ENCODE measurements at regions not wholly inside any gene's neighbourhood (a gene's known extent, or its start where the extent isn't known, plus 50 kb on each side); places are given as distances from the start of the nearest gene placed in this dataset.

DNA sequence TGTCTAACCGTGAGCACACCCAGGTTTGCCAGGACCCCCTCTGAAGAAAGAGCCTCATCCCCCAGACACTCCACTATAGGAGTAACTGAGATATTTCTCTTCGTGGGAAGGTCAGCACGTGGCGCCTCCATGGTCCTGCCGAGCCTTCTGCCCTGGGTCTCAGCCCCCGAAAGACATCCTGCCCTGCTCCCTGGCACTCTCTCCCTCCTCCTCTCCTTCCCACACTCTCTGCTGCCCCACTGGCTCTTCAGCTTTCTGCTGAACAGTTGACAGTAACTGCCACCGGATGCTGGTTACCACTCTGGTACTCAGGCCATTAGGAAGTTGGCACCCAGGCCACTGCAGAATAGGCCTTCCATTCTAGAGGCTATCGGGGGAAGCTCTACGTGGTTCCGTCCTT lies 185.2 kb downstream of the UACA start:
- TF ChIP-seq, protein P1, sequence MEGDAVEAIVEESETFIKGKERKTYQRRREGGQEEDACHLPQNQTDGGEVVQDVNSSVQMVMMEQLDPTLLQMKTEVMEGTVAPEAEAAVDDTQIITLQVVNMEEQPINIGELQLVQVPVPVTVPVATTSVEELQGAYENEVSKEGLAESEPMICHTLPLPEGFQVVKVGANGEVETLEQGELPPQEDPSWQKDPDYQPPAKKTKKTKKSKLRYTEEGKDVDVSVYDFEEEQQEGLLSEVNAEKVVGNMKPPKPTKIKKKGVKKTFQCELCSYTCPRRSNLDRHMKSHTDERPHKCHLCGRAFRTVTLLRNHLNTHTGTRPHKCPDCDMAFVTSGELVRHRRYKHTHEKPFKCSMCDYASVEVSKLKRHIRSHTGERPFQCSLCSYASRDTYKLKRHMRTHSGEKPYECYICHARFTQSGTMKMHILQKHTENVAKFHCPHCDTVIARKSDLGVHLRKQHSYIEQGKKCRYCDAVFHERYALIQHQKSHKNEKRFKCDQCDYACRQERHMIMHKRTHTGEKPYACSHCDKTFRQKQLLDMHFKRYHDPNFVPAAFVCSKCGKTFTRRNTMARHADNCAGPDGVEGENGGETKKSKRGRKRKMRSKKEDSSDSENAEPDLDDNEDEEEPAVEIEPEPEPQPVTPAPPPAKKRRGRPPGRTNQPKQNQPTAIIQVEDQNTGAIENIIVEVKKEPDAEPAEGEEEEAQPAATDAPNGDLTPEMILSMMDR (IDR thresholded peaks at IDR 0.05) = no peak
- no peak for TF ChIP-seq POLR2A (IDR thresholded peaks at IDR 0.05)

All from heart left ventricle (tissue), 13 donors.